Gastrocnemius medialis (tissue), 4 donors: ENCODE measurements at regions not wholly inside any gene's neighbourhood (a gene's known extent, or its start where the extent isn't known, plus 50 kb on each side); places are given as distances from the start of the nearest gene placed in this dataset.
"Not testable (repeated sequence)": the region's sequence is repeated elsewhere in the genome, so short reads cannot be mapped to it uniquely, and the experiment has no call there.

ENCODE experiments used
- CTCF ChIP-seq, 5 experiments: fragments of 450-650 bp in 3 of 5; fragments of 200-600 bp in 2 of 5; sonication (generic) in 2 of 5; IDR thresholded peaks in 4 of 5; conservative IDR thresholded peaks in 1 of 5; 1 replicate in 4 of 5; 2 replicates in 1 of 5; pipeline ENCODE4 v1.5.1; 2016 to 2019; ENCODE audit warnings: antibody characterized with exemption in 5 of 5, mild to moderate bottlenecking in 3 of 5, moderate library complexity in 3 of 5
- POLR2A ChIP-seq, 2 donors: fragments of 450-650 bp; IDR thresholded peaks; one replicate each; pipeline ENCODE4 v1.6.1; 2017; ENCODE audit warnings: antibody characterized with exemption in 2 of 2, mild to moderate bottlenecking in 2 of 2, moderate library complexity in 2 of 2

GRCh38 chr2:72021371-72021770 is 126.3 kb downstream of the CYP26B1 start:
- TF ChIP-seq POLR2A (IDR thresholded peaks at IDR 0.05); CTCF (IDR thresholded peaks at IDR 0.05 in 4 of 5, conservative IDR thresholded peaks at IDR 0.05 in 1 of 5): not testable (repeated sequence)
